ENCODE measurements at regions not wholly inside any gene's neighbourhood (a gene's known extent, or its start where the extent isn't known, plus 50 kb on each side); places are given as distances from the start of the nearest gene placed in this dataset.

- no peak for DNase-seq (ENCODE audit: low read depth)
- TF ChIP-seq POLR2A (IDR thresholded peaks at IDR 0.05; ENCODE audit: extremely low read depth, insufficient read length) (no peak), MAX (IDR thresholded peaks at IDR 0.05; ENCODE audit: low read depth, low read length) (no peak), MYC (IDR thresholded peaks at IDR 0.05; ENCODE audit: low read depth, low read length) (no peak)
These were observed 1068.0 kb downstream of the NR2F1-AS1 start for GRCh38 chr5:92513067-92513466.

GRCh38 chr5:92508271-92508670 is 1072.7 kb downstream of the NR2F1-AS1 start:
- TF ChIP-seq POLR2A (IDR thresholded peaks at IDR 0.05; ENCODE audit: extremely low read depth, insufficient read length): no peak
- no peak for TF ChIP-seq MYC (IDR thresholded peaks at IDR 0.05; ENCODE audit: low read depth, low read length)
- TF ChIP-seq MAX (IDR thresholded peaks at IDR 0.05; ENCODE audit: low read depth, low read length): no peak
- TF ChIP-seq CTCF (IDR thresholded peaks at IDR 0.05; ENCODE audit: low read depth, low read length): no peak
- no peak overlapping the region for H3K4me3 ChIP-seq (ENCODE audit: low read depth, low read length)
- no peak for DNase-seq (ENCODE audit: low read depth)

More at GRCh38 chr5:92513067-92513466, 1068.0 kb downstream of the NR2F1-AS1 start:
- no peak overlapping the region for H3K4me3 ChIP-seq (ENCODE audit: low read depth, low read length)

- H3K4me3 ChIP-seq (ENCODE audit: low read depth, low read length): no peak overlapping the region
- no peak for DNase-seq (ENCODE audit: low read depth)
- TF ChIP-seq CTCF (IDR thresholded peaks at IDR 0.05; ENCODE audit: low read depth, low read length) (no peak), MYC (IDR thresholded peaks at IDR 0.05; ENCODE audit: low read depth, low read length) (no peak), POLR2A (IDR thresholded peaks at IDR 0.05; ENCODE audit: extremely low read depth, insufficient read length) (no peak), MAX (IDR thresholded peaks at IDR 0.05; ENCODE audit: low read depth, low read length) (no peak)
These were observed 1075.1 kb downstream of the NR2F1-AS1 start for GRCh38 chr5:92505925-92506324.

GRCh38 chr5:92505145-92505544 is 1075.9 kb downstream of the NR2F1-AS1 start:
- no peak overlapping the region for H3K4me3 ChIP-seq (ENCODE audit: low read depth, low read length)
- no peak for TF ChIP-seq POLR2A (IDR thresholded peaks at IDR 0.05; ENCODE audit: extremely low read depth, insufficient read length)
- TF ChIP-seq MAX (IDR thresholded peaks at IDR 0.05; ENCODE audit: low read depth, low read length): no peak
- no peak for TF ChIP-seq MYC (IDR thresholded peaks at IDR 0.05; ENCODE audit: low read depth, low read length)
- TF ChIP-seq CTCF (IDR thresholded peaks at IDR 0.05; ENCODE audit: low read depth, low read length): no peak
- DNase-seq (ENCODE audit: low read depth): no peak

GRCh38 chr5:92504346-92504745 is 1076.7 kb downstream of the NR2F1-AS1 start:
- H3K4me3 ChIP-seq (ENCODE audit: low read depth, low read length): no peak overlapping the region
- TF ChIP-seq CTCF (IDR thresholded peaks at IDR 0.05; ENCODE audit: low read depth, low read length): no peak
- DNase-seq (ENCODE audit: low read depth): no peak

- DNase-seq (ENCODE audit: low read depth): no peak
- no peak overlapping the region for H3K4me3 ChIP-seq (ENCODE audit: low read depth, low read length)
- no peak for TF ChIP-seq MYC (IDR thresholded peaks at IDR 0.05; ENCODE audit: low read depth, low read length)
- TF ChIP-seq MAX (IDR thresholded peaks at IDR 0.05; ENCODE audit: low read depth, low read length): no peak
- TF ChIP-seq POLR2A (IDR thresholded peaks at IDR 0.05; ENCODE audit: extremely low read depth, insufficient read length): no peak
- no peak for TF ChIP-seq CTCF (IDR thresholded peaks at IDR 0.05; ENCODE audit: low read depth, low read length)
These were observed 1080.3 kb downstream of the NR2F1-AS1 start for GRCh38 chr5:92500752-92501151.

All from NB4 (cell line).